HG03108 (cell line): ENCODE measurements at regions not wholly inside any gene's neighbourhood (a gene's known extent, or its start where the extent isn't known, plus 50 kb on each side); places are given as distances from the start of the nearest gene placed in this dataset.

Source experiments
- ATAC-seq: cut with Tn5 transposase; IDR thresholded peaks from one replicate; pipeline ENCODE4 v1.9.1; 2021; ENCODE audit warnings: moderate library complexity; ENCODE audit not compliant: unreplicated experiment

DNA sequence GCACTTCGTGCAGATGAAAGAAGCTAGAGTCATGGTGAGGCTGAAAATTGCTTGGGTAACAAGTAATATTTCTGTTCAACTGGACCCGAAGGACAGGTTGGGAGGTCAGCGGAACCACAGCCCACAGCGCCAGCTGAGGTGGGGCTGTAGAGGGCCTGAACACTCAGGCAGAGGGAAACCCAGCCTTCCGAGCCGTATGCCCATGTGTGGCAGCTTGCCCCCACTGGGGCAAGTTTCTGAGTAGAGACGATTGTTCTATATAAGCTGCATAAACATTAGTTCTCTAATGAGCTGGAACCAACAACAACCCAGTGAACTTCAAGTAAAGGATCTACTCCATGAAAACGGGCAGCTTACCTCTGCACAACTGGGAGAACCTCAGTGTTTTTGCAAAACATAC lies 58.4 kb upstream of the TNS3 start:
- no peak for ATAC-seq

DNA sequence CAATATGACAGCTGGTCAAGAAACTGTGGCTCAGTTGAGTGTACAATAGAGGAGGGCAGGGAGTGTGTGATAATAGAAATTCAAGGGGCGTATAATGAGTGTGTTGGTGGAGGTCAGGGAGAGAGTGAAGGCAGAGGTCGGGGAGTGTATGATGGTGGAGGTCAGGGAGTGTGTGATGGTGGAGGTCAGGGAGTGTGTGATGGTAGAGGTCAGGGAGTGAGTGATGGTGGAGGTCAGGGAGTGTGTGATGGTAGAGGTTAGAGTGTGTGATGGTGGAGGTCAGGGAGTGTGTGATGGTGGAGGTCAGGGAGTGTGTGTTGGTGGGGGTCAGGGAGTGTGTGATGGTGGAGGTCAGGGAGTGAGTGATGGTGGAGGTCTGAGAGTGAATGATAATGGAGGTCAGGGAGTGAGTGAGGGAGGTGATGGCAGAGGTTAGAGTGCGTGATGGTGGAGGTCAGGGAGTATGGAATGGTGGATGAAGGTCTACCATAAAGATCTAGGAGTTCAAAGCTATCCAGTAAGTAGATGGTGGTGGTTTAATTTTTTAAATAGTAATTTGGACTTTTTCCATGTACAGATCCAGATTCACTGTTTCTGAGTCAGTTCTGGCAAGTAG lies 57.7 kb upstream of the TNS3 start:
- ATAC-seq = no peak

DNA sequence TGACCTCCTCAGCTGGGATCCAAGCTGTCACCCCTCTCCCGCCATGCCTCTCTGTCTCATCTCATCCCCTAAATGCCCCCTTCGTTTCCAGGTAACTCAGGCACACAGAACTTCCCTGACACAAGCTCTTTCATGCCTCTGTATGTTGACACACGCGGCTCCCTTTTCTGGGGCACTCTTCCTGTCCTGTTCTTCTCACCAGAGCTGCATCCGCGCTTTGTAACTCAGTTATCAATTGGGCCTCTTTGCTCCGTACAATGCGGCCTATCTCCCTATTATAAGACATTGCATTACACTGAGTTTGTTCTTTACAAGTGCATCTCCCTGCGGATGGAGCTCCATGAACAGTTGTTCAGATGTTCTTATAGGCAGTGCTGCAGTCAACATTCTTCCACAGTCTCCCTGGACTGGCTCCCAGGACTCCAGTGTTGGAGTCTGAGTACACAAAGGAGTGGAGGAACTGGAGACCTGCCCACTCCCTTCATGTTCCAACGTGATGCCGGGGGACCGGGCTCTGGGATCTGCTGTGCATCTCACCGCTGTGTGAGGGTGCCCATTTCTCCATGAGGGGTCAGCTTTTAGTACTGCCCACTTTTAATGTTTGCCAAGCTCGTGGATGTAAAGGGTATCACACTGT lies 56.9 kb upstream of the TNS3 start:
- no peak for ATAC-seq

DNA sequence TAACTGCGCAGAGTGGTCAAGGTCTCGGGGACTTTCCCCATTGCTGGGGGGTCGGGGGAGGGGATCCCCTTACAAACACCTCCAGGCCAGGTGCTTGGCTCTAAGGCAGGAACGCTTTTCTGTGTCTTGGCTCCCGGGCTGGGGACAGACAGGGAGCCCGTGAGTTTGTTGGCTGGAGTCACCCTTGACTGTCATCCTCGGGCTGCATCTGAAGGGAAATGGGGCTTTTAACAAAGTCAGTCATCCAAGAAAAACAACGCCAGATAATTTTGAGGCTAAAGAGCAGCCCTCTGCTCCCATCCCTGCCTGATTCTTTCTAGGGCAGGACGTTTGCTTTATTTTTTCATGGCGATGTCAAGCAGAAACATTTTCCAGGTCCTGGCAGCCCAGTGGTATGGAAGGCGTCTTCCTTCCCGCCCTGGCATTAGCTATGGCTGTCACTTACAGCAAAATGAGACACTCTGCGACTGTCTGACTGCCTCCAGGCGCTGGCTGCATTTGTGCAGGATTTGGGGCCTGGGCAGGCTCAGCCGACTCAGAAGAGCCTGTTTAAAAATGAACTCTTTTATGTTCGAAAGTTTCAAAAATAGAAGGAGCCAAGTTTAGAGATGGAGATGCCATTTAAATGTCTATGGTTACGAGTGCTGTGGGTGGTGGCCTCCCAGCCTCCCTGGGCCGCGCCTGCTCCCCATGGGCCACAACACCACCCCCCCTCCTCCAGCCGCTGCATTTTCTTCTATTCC lies 54.7 kb upstream of the TNS3 start:
- ATAC-seq = no peak

DNA sequence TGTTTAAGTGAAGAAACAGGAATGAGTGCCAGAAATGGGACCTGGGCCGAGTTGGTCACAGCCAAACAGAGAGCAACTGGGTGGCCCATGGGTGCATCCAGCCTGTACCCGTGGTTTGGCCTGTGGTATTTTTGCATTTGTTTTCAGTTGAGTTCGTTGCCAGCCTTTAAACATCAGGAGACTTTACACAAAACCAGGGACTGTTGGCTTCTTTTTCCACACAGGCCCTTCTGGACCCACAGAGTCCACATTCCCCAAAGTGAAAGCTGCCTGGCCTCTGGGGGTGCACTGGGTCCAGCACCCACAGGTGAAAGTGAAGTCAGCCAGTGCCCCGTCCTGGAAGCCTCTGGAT lies 54.1 kb upstream of the TNS3 start:
- ATAC-seq = no peak

DNA sequence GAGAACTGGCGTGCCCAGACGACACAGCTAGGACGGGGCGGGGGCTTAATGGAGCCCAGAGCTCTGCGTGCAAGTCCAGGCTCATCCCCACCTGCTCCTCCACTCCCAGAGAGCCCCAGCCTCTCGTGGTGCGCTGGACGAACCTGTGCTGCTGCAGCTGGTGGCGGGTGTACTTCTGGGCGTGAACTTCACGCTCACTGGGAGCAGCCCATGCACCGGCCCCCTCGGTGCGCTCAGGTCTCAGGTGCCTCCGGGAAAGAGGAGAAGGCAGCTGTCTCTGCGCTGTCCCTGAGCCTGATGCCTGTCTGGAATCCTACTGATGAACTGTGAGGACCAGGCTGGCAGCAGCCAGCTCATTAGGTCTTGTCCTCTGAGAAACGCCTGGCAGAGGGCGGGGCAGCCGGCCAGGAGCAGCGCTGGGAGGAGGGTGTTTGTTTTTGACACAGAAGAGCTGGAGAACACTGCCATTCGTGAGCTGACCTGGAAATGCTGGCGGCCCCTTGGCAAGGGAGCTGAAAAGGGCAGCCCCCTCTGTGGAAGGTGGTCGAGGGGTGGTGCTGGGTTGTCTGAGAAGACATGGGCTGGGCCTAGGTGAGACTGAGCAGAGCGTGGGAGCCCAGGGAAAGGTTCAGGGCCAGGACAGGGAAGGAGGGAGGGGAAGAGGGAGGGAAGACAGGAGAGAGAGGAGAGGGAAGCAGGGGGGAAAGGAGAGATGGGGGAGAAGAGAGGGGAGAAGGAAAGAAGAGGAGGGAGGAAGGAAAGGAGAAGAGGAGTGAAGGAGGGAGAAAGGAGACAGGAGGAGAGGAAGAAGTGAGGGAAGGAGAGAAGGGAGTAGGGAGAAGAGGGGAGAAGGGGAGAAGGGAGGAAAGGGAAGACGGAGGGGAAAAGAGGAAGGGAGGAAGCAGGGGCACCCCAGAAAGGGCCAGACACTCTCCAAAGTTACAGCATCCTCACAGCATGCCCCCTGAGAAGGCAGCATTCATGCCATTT lies 53.5 kb upstream of the TNS3 start:
- ATAC-seq = no peak

DNA sequence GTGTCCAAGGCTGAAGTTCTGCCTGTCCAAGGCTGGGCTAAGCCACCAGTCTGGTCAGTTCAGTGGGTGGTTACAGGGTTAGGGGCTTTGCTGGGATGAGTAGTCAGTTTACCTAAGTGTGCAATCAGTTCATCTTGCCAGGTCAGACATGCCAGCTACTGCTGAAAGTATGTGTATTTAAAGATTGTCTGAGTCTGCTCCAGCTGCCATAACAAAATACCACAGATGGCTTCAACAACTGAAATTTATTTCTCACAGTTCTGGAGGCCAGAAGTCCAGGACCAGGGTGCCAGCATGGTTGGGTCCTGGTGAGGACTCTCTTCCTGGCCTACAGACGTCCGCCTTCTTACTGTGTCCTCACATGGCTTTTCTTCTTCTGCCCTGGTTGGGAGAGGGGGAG lies 52.4 kb upstream of the TNS3 start:
- ATAC-seq = no peak

DNA sequence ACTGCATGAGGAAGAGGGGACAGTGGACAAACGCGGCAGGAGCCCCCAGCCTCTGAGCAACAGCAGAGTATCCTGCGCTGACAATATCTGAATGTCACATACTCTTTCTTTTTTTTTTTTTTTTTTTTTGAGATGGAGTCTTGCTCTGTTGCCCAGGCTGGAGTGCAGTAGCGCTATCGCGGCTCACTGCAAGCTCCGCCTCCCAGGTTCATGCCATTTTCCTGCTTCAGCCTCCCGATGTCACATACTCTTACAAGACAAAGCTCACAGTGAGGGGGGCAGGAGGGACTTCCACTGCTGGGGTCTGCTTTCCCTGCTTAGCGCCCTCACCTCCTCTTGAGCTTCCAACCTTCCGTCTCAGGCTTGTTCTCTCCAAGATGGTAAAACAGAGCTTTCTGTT lies 51.2 kb upstream of the TNS3 start:
- no peak for ATAC-seq
